MG63 (cell line): ENCODE measurements at regions not wholly inside any gene's neighbourhood (a gene's known extent, or its start where the extent isn't known, plus 50 kb on each side); places are given as distances from the start of the nearest gene placed in this dataset.

Experiments
- DNase-seq: peaks from one replicate; pipeline ENCODE4 v3.0.0-alpha.2; 2020
- H3K27me3 ChIP-seq: fragments of 250-450 bp; sonication (Bioruptor Pico); 2 replicates; pipeline ENCODE4 v1.5.1; 2020; ENCODE audit warnings: mild to moderate bottlenecking, moderate library complexity
- H3K36me3 ChIP-seq: fragments of 250-450 bp; sonication (Bioruptor Pico); 2 replicates; pipeline ENCODE4 v1.5.1; 2020; ENCODE audit warnings: mild to moderate bottlenecking, moderate library complexity
- H3K4me3 ChIP-seq: fragments of 250-450 bp; sonication (Bioruptor Pico); 2 replicates; pipeline ENCODE4 v1.5.1; 2020; ENCODE audit warnings: mild to moderate bottlenecking, moderate library complexity
- H3K9me3 ChIP-seq: fragments of 250-450 bp; sonication (Bioruptor Pico); 2 replicates; pipeline ENCODE4 v1.5.1; 2020; ENCODE audit warnings: mild to moderate bottlenecking, moderate library complexity

- no peaks in the 10 kb centered on the region for H3K36me3 ChIP-seq
- DNase-seq, result no peak
- H3K9me3 ChIP-seq, result no peaks in the 10 kb centered on the region
- H3K4me3 ChIP-seq, result no peak overlapping the region
- H3K27me3 ChIP-seq, result no peaks in the 10 kb centered on the region
Observed at GRCh38 chr20:22001886-22002285, 296.4 kb downstream of the PAX1 start.

DNA sequence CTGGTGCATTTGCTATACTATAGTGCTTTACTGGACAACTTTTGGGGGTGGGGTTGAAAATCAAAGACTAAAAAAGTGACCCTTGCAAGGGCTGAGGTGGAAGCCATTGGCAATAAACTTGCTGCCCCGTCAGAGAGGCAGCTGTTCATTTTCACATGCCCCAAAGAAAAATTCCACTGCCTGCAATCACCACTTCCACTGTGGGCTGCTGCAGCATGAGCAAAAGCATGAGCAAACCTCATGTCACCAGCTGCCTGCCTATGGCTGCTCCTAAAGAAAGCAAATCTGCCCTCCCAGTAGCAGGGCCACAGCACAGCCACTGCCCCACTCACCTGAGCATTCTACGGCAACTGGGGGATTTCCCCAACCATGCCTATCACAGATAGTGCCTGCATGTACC, 290.0 kb downstream of the PAX1 start:
- no peak overlapping the region for H3K4me3 ChIP-seq
- H3K27me3 ChIP-seq, result no peaks in the 10 kb centered on the region
- DNase-seq, result no peak
- no peaks in the 10 kb centered on the region for H3K9me3 ChIP-seq
- no peaks in the 10 kb centered on the region for H3K36me3 ChIP-seq

GRCh38 chr20:21994203-21994602, 288.7 kb downstream of the PAX1 start:
- DNase-seq, result no peak
- Histone ChIP-seq H3K36me3 (no peaks in the 10 kb centered on the region), H3K4me3 (no peak overlapping the region), H3K9me3 (no peaks in the 10 kb centered on the region), H3K27me3 (no peaks in the 10 kb centered on the region)

DNA sequence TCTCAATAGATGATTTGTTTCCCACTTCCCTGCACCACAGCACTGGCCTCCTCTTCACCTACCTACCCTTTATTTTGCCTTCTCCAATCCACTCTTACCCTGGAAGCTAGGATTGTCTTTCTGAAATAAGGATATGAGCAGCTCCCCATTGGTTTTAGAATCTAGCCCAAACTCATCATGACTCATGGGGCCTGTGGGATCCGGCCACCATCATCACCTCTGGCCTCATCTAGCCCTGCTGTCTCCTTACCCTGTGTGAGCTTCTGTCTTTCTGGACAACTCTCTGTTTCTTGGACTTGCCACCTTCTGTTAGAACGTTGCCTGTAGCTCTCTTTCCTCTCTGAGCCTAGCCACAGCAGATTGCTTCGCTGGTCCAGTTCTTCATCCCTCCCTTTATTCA, 277.1 kb downstream of the PAX1 start:
- peak; percentile 12 for DNase-seq
- Histone ChIP-seq H3K36me3 (no peaks in the 10 kb centered on the region), H3K27me3 (no peaks in the 10 kb centered on the region), H3K9me3 (no peaks in the 10 kb centered on the region), H3K4me3 (no peak overlapping the region)

DNA sequence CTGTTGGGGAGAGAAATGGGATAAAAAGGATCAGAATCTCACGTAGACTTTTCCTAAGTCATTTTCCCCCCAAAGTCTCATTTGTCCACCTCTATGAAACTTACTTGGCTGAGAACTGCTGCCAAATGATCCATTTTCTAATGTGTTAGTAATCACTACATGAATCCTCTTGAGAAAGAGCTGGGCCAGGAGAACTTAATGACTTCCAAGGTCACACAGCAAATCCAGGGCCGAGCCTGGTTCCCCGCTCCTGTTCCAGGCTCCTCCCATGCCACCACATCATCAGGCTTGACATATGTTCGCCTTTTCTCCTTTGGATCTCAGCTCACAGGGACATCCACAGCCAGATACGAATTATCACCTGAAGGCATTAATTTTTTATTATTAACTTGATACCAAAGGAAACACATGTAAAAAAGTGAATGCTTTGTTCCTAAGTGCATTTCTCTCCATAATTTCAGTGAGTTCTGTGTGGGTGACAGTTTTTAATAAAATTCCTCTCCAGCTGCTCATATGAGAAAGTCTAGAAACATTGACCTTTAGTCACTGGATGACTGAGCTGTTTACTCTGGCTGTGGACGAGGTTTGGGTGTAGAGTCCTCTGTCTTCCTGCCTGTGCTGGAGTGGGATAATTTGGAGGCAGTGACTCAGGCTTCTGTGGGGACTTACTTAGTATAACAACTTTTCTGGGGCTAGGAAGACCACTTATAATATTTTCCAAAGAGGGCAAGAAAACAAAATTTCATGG, 276.3 kb downstream of the PAX1 start:
- no peaks in the 10 kb centered on the region for H3K27me3 ChIP-seq
- H3K4me3 ChIP-seq, result no peak overlapping the region
- no peaks in the 10 kb centered on the region for H3K9me3 ChIP-seq
- H3K36me3 ChIP-seq, result no peaks in the 10 kb centered on the region
- DNase-seq, result peak; percentile 72

DNA sequence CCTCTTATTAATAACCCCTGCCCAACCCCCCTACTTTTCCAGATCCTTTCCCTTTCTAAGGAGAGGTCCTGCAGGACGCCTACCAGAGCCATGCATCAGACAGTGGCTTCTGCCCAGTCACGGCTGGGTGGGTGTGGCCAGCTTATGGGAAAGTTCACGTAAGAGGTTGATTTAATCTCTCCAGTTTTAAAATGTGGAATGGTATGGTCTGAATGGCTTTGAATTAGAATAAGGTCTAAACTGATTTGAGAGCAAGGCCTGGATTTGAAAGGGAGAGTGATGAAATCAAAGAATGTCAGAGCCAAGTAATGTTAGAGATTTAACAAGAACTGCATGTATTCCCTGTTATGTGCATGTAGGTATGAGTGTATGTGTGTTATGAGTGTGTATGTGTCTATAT, 275.7 kb downstream of the PAX1 start:
- Histone ChIP-seq H3K27me3 (no peaks in the 10 kb centered on the region), H3K4me3 (no peak overlapping the region), H3K36me3 (no peaks in the 10 kb centered on the region), H3K9me3 (no peaks in the 10 kb centered on the region)
- peak; percentile 37 for DNase-seq

DNA sequence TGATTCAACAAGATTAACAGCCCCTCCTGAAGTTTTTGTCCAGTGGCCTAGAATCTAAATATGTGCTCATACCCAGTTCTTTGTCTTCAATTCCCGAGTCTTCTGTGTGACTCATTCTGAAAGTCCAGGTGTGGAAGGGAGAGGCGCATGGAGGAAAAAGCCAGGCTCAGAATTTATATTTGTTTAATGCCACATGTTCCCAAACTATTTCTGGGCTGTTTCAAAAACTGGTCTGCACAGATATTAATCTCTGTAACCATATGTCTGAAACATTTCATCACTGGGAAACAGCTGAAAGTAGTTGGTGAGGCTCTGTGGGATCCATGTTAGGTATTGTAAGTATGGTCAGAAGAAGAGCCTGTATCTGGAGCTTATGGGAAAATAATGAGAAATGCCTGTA, 266.0 kb downstream of the PAX1 start:
- DNase-seq, result no peak
- H3K9me3 ChIP-seq, result no peaks in the 10 kb centered on the region
- H3K36me3 ChIP-seq, result no peaks in the 10 kb centered on the region
- no peaks in the 10 kb centered on the region for H3K27me3 ChIP-seq
- no peak overlapping the region for H3K4me3 ChIP-seq

DNA sequence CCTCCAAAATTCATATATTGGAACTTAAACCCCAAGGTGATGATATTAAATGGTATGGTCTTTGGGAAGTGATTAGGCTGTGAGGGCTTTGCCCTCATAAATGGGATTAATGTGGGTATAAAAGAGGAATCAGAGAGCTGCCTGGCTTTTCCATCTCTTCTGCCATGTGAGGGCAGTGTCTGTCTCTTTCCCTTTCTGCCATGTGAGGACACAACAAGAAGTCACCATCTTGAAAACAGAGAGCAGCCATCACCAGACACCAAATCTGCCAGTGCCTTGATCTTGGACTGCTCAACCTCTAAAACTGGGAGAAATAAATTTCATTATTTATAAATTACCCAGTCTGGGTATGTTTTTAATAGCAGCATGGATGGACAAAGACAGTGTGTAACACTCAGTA, 263.0 kb downstream of the PAX1 start:
- DNase-seq, result no peak
- no peaks in the 10 kb centered on the region for H3K27me3 ChIP-seq
- H3K36me3 ChIP-seq, result no peaks in the 10 kb centered on the region
- H3K4me3 ChIP-seq, result no peak overlapping the region
- H3K9me3 ChIP-seq, result no peaks in the 10 kb centered on the region

DNA sequence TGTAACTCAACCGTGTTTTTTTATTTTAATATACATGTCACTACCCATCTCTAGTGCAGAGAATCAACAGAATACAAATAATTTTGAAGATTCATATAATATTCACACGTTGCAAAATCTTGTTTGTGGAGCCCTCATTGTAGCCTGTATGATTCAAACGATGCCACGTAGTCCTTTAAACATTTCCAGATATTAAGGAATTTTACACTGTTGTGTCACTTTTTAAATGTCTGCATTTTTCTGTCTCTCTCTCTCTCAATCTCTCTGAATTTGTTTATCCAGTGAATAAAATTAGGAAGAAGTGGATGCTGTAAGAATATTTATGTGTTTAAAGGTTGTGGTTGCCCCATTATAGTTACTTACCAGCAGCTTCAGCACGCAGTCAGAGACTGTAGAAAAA, 262.0 kb downstream of the PAX1 start:
- Histone ChIP-seq H3K9me3 (no peaks in the 10 kb centered on the region), H3K27me3 (no peaks in the 10 kb centered on the region), H3K4me3 (no peak overlapping the region), H3K36me3 (no peaks in the 10 kb centered on the region)
- DNase-seq, result no peak

- H3K4me3 ChIP-seq, result no peak overlapping the region
- peaks cover 2% of the 10 kb centered on the region; the same call in 1 of the 2 replicates for H3K27me3 ChIP-seq
- DNase-seq, result no peak
- H3K36me3 ChIP-seq, result no peaks in the 10 kb centered on the region
- H3K9me3 ChIP-seq, result no peaks in the 10 kb centered on the region
Observed at GRCh38 chr20:21956591-21956990, 251.1 kb downstream of the PAX1 start.

- H3K4me3 ChIP-seq, result no peak overlapping the region
- DNase-seq, result no peak
- no peaks in the 10 kb centered on the region for H3K27me3 ChIP-seq
- no peaks in the 10 kb centered on the region for H3K9me3 ChIP-seq
- H3K36me3 ChIP-seq, result no peaks in the 10 kb centered on the region
Observed at GRCh38 chr20:21947406-21947805, 241.9 kb downstream of the PAX1 start.

DNA sequence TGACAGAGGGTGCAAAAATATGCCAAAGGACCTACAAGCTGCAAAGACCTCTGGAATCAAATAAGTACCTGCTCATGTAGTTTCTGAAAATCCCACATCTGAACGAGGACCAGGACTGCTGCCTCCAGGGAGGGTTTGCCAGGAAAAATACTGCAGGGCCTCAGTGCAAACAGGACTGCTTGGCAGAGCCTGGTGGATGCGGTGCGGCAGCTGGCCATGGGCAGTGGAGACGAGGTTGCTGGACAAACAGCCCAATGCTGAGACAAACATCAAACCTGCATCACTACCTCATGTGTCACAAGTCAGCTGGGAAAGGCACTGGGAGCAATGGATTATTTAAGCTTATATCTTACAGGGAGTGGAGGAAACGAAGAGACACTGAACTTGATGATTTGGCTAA, 238.8 kb downstream of the PAX1 start:
- no peak overlapping the region for H3K4me3 ChIP-seq
- DNase-seq, result no peak
- no peaks in the 10 kb centered on the region for H3K27me3 ChIP-seq
- H3K9me3 ChIP-seq, result no peaks in the 10 kb centered on the region
- H3K36me3 ChIP-seq, result no peaks in the 10 kb centered on the region

DNA sequence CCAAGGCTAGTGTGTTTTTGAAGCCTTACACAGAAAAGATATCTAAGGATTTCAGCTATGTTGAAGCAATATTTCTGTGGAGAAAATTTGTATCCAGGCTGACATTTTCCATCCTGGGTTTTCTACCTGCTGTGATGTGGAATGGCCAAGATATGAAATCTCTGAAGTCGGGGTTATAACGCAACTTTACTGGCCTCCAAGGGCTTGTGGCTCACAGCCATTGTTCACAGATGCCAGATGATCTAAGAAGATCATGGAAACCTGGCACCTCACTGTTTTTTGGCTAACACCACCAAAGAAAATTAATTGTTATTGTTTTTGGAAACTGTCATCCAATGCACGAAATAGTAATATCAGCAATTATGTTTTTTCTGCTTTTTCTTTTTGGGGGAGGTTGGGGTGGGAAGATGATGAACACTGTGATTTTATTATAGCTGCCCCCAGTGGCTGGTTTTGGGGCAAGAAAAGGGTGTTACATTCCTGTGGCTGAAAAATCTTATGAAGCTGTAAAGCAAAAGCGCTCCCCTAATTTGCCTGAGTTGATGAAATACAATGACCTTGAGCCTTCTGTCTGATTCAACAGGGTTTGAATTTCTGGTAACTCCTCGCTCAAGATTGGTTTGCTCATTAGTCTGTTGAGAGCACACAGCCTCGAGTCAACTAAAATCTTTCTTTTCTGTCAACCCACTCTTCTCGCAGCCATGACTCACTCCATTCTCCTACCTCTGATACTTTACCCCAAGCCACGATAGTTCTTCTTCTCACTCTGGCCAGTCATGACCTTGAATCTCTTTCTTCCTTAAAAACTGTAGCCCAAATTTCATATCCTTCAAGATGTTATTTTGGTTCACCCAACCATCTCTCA, 236.7 kb downstream of the PAX1 start:
- no peak overlapping the region for H3K4me3 ChIP-seq
- no peaks in the 10 kb centered on the region for H3K9me3 ChIP-seq
- H3K27me3 ChIP-seq, result no peaks in the 10 kb centered on the region
- no peak for DNase-seq
- H3K36me3 ChIP-seq, result no peaks in the 10 kb centered on the region

GRCh38 chr20:21936720-21937380, 231.4 kb downstream of the PAX1 start:
- Histone ChIP-seq H3K27me3 (no peaks in the 10 kb centered on the region), H3K9me3 (no peaks in the 10 kb centered on the region), H3K4me3 (no peak overlapping the region), H3K36me3 (no peaks in the 10 kb centered on the region)
- peak; percentile 18 for DNase-seq

DNA sequence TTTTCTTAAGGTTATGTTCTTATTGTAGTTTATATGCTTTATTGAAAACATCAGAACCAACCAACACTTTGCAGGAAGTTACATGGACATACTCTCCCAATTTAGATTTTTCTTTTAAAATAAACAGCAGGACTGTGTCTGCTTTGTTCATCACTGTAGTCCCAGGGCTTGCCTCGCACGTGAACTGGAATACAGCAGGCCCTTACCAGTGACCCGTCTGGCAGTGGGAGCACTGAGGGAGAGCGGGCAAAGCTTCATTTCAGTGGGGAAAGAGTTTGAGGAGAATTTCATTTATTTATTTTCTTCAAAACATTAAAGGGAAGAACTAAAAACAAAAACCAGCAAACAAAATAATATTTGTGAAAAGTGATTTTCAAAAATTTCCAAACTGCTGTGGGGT, 230.8 kb downstream of the PAX1 start:
- no peaks in the 10 kb centered on the region for H3K36me3 ChIP-seq
- no peak for DNase-seq
- no peaks in the 10 kb centered on the region for H3K9me3 ChIP-seq
- H3K27me3 ChIP-seq, result no peaks in the 10 kb centered on the region
- H3K4me3 ChIP-seq, result no peak overlapping the region

DNA sequence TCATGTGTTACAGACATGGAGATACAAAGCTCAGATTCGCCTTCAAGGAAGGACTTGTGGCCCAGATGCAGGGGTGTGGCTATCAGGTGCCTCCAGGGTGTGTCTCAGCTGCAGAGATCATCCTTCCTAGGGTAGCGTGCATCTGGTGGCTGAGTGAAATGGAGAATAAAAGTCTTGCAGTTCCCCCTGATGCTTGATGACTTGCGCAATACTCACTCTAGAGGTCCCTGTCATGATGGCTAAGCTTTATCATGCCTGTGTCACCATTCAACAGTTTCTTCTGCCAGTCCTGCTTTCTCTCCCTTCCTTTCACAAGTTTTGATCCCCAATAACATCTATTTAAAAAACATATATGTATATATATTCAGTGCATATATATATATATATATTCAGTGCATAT, 228.1 kb downstream of the PAX1 start:
- Histone ChIP-seq H3K27me3 (no peaks in the 10 kb centered on the region), H3K4me3 (no peak overlapping the region), H3K9me3 (no peaks in the 10 kb centered on the region), H3K36me3 (no peaks in the 10 kb centered on the region)
- no peak for DNase-seq

- no peaks in the 10 kb centered on the region for H3K27me3 ChIP-seq
- no peak overlapping the region for H3K4me3 ChIP-seq
- no peak for DNase-seq
- H3K36me3 ChIP-seq, result no peaks in the 10 kb centered on the region
- H3K9me3 ChIP-seq, result no peaks in the 10 kb centered on the region
Observed at GRCh38 chr20:21921251-21921650, 215.8 kb downstream of the PAX1 start.
